AG04450 (cell line): ENCODE measurements at regions not wholly inside any gene's neighbourhood (a gene's known extent, or its start where the extent isn't known, plus 50 kb on each side); places are given as distances from the start of the nearest gene placed in this dataset. TPM values are rescaled to one million over a fixed set of nuclear protein-coding genes. Genes with fewer than 3 reads are reported as not detected.

Experiments used
- CTCF ChIA-PET: fragments of 300-600, 350-600 bp; formaldehyde crosslinking; extraction: SDS; loops from one replicate; lab custom pipeline; 2022; ENCODE audit warnings: antibody characterized with exemption, inconsistent platforms; lab: Charles Lee
- POLR2A ChIA-PET: fragments of 350-600 bp; formaldehyde crosslinking; extraction: SDS; loops from one replicate; lab custom pipeline; 2021; ENCODE audit warnings: antibody characterized with exemption, inconsistent platforms; lab: Yijun Ruan, JAX
- DNase-seq: peaks from one replicate; pipeline ENCODE4 v3.0.0-alpha.2; 2011; ENCODE audit warnings: low read depth, low spot score
- H3K27ac ChIP-seq: one replicate; pipeline ENCODE4 v1.5.1; 2012; ENCODE audit warnings: low read depth, low read length, control low read depth
- H3K27me3 ChIP-seq: one replicate; pipeline ENCODE4 v1.6.0; 2012; ENCODE audit warnings: low read length; ENCODE audit not compliant: control insufficient read depth, insufficient read depth
- H3K4me3 ChIP-seq: 2 replicates; pipeline ENCODE4 v1.5.1; 2011; ENCODE audit warnings: mild to moderate bottlenecking, low read depth, low read length, control low read depth
- H3K9me3 ChIP-seq: 2 replicates; pipeline ENCODE4 v1.5.1; 2012; ENCODE audit warnings: low read length; ENCODE audit not compliant: control insufficient read depth, insufficient read depth
- small RNA-seq: library from RNA; depleted of rRNA; stranded (forward); fragments of <200 nt; gene quantifications from one replicate; pipeline ENCODE3, GENCODE V24; 2012; ENCODE audit warnings: low read depth; ENCODE audit not compliant: insufficient read length
- TF ChIP-seq, protein P1 (sequence below): IDR thresholded peaks from 2 replicates; pipeline ENCODE4 v1.5.1; 2011; ENCODE audit warnings: low read depth, low read length, control low read depth, inconsistent platforms

- Histone ChIP-seq H3K9me3 (peaks cover 15% of the 10 kb centered on the region), H3K27me3 (no peaks in the 10 kb centered on the region), H3K27ac (no peak overlapping the region), H3K4me3 (no peak overlapping the region)
- ChIA-PET POLR2A (no interaction called here), CTCF (no interaction called here)
- no peak for DNase-seq
- TF ChIP-seq, protein P1, sequence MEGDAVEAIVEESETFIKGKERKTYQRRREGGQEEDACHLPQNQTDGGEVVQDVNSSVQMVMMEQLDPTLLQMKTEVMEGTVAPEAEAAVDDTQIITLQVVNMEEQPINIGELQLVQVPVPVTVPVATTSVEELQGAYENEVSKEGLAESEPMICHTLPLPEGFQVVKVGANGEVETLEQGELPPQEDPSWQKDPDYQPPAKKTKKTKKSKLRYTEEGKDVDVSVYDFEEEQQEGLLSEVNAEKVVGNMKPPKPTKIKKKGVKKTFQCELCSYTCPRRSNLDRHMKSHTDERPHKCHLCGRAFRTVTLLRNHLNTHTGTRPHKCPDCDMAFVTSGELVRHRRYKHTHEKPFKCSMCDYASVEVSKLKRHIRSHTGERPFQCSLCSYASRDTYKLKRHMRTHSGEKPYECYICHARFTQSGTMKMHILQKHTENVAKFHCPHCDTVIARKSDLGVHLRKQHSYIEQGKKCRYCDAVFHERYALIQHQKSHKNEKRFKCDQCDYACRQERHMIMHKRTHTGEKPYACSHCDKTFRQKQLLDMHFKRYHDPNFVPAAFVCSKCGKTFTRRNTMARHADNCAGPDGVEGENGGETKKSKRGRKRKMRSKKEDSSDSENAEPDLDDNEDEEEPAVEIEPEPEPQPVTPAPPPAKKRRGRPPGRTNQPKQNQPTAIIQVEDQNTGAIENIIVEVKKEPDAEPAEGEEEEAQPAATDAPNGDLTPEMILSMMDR: no peak
Observed at GRCh38 chr6:24076011-24076410, 50.0 kb upstream of the NRSN1 start.

Small RNA genes in the stretch of these regions (small RNA-seq; reads per million reads assigned to genes)
- not detected for gene AL133270.1
- not detected for gene RNU6-1060P
- not detected for gene SPTLC1P2
